AG04449 (cell line): ENCODE measurements at regions not wholly inside any gene's neighbourhood (a gene's known extent, or its start where the extent isn't known, plus 50 kb on each side); places are given as distances from the start of the nearest gene placed in this dataset.

Experiments used
- CTCF ChIA-PET: fragments of 350-600 bp; formaldehyde crosslinking; extraction: SDS; loops from one replicate; lab custom pipeline; 2021; ENCODE audit warnings: antibody characterized with exemption; lab: Yijun Ruan, JAX
- POLR2A ChIA-PET: fragments of 400-600, 350-600 bp; formaldehyde crosslinking; extraction: SDS; loops from one replicate; lab custom pipeline; 2020; ENCODE audit warnings: antibody characterized with exemption, inconsistent platforms; lab: Yijun Ruan, JAX
- DNase-seq: peaks from one replicate; pipeline ENCODE4 v3.0.0-alpha.2; 2010; ENCODE audit warnings: low read depth, low spot score
- H3K4me3 ChIP-seq: 2 replicates; pipeline ENCODE4 v1.5.1; 2011; ENCODE audit warnings: low read depth, mild to moderate bottlenecking, control low read depth, low read length
- CTCF ChIP-seq: IDR thresholded peaks from one replicate; pipeline ENCODE4 v1.5.1; 2011; ENCODE audit warnings: mild to moderate bottlenecking, moderate library complexity, low read length, control low read depth, inconsistent platforms; ENCODE audit not compliant: insufficient read depth; ENCODE audit errors: missing control alignments

GRCh38 chr1:239008568-239008967 lies 377.8 kb upstream of the CHRM3 start:
- CTCF ChIA-PET: no interaction called here
- POLR2A ChIA-PET: no interaction called here
- TF ChIP-seq CTCF: no peak

GRCh38 chr1:239006276-239006675 lies 380.1 kb upstream of the CHRM3 start:
- CTCF ChIA-PET: no interaction called here
- POLR2A ChIA-PET: no interaction called here
- no peak for DNase-seq
- TF ChIP-seq CTCF: no peak
- H3K4me3 ChIP-seq: no peak overlapping the region

More at GRCh38 chr1:239008568-239008967, 377.8 kb upstream of the CHRM3 start:
- no peak for DNase-seq
- no peak overlapping the region for H3K4me3 ChIP-seq

- CTCF ChIA-PET: no interaction called here
- POLR2A ChIA-PET: no interaction called here
- DNase-seq: no peak
- TF ChIP-seq CTCF: no peak
- no peak overlapping the region for H3K4me3 ChIP-seq
These were observed 386.4 kb upstream of the CHRM3 start for GRCh38 chr1:238999944-239000343.

- H3K4me3 ChIP-seq: no peak overlapping the region
- CTCF ChIA-PET: no interaction called here
- no peak for DNase-seq
- POLR2A ChIA-PET: no interaction called here
- no peak for TF ChIP-seq CTCF
These were observed 387.8 kb upstream of the CHRM3 start for GRCh38 chr1:238998577-238998976.

GRCh38 chr1:238991765-238992495 lies 394.4 kb upstream of the CHRM3 start:
- ChIA-PET POLR2A (no interaction called here), CTCF (no interaction called here)
- TF ChIP-seq CTCF: no peak

GRCh38 chr1:238985312-238985711 lies 401.1 kb upstream of the CHRM3 start:
- TF ChIP-seq CTCF: no peak
- ChIA-PET POLR2A (no interaction called here), CTCF (no interaction called here)
- no peak overlapping the region for H3K4me3 ChIP-seq
- no peak for DNase-seq

More at GRCh38 chr1:238991765-238992495, 394.4 kb upstream of the CHRM3 start:
- no peak overlapping the region for H3K4me3 ChIP-seq
- no peak for DNase-seq
